OCI-LY3 (cell line): ENCODE measurements at regions not wholly inside any gene's neighbourhood (a gene's known extent, or its start where the extent isn't known, plus 50 kb on each side); places are given as distances from the start of the nearest gene placed in this dataset.
A peak's percentile ranks its signal among the peaks of the same experiment; 100 is the strongest.

Experiments
- H2AFZ ChIP-seq: fragments of 200-600, 300-600 bp; shearing (Covaris generic); 2 replicates; pipeline ENCODE4 v1.6.0; 2014; ENCODE audit warnings: antibody characterized with exemption, low read depth, low read length
- H3K27ac ChIP-seq: fragments of 200-600, 300-600 bp; sonication (generic); 2 replicates; pipeline ENCODE4 v1.5.1; 2014; ENCODE audit warnings: mild to moderate bottlenecking, low read length, moderate library complexity, mixed read lengths
- H3K27me3 ChIP-seq: fragments of 200-600, 300-600 bp; sonication (generic); 2 replicates; pipeline ENCODE4 v1.6.1; 2014; ENCODE audit warnings: low read depth, low read length, mixed read lengths
- H3K36me3 ChIP-seq: fragments of 200-600, 300-600 bp; sonication (generic); replicated peaks from 2 replicates; pipeline ENCODE3; 2014; ENCODE audit warnings: low read depth, low read length, mixed read lengths
- H3K4me1 ChIP-seq: fragments of 300-600, 200-600 bp; sonication (generic); 2 replicates; pipeline ENCODE4 v1.6.1; 2014; ENCODE audit warnings: low read length, mixed read lengths
- H3K4me2 ChIP-seq: fragments of 200-600, 300-600 bp; sonication (generic); 2 replicates; pipeline ENCODE4 v1.6.1; 2014; ENCODE audit warnings: low read length, mixed read lengths
- H3K4me3 ChIP-seq: fragments of 300-600, 200-600 bp; sonication (generic); 2 replicates; pipeline ENCODE4 v1.5.1; 2014; ENCODE audit warnings: antibody characterized with exemption, mild to moderate bottlenecking, low read length, moderate library complexity
- H3K79me2 ChIP-seq: fragments of 300-600, 200-600 bp; shearing (Covaris generic); 2 replicates; pipeline ENCODE4 v1.6.1; 2014; ENCODE audit warnings: mild to moderate bottlenecking, low read length, mixed read lengths
- H3K9ac ChIP-seq: fragments of 300-600, 200-600 bp; shearing (Covaris generic); 2 replicates; pipeline ENCODE4 v1.6.0; 2014; ENCODE audit warnings: mild to moderate bottlenecking, low read length, moderate library complexity
- H3K9me3 ChIP-seq: fragments of 200-600, 300-600 bp; shearing (Covaris generic); 2 replicates; pipeline ENCODE4 v1.6.1; 2014; ENCODE audit warnings: low read length, mixed read lengths; ENCODE audit not compliant: insufficient read depth
- H4K20me1 ChIP-seq: fragments of 200-600, 300-600 bp; sonication (generic); 2 replicates; pipeline ENCODE4 v1.6.1; 2016; ENCODE audit warnings: low read length, mixed read lengths; ENCODE audit not compliant: insufficient read depth
- CTCF ChIP-seq: fragments of 200-600, 300-600 bp; sonication (generic); IDR thresholded peaks from 2 replicates; pipeline ENCODE4 v1.5.1; 2014; ENCODE audit warnings: antibody characterized with exemption, low read length, low read depth
- EZH2phosphoT487 ChIP-seq: fragments of 200-600 bp; shearing (Covaris generic); IDR thresholded peaks from 2 replicates; pipeline ENCODE4 v1.6.1; 2018; ENCODE audit warnings: antibody characterized with exemption, mixed run types, low read depth

GRCh38 chr4:149972407-149972806, 105.8 kb upstream of the DCLK2 start:
- Histone ChIP-seq H3K27me3 (no peaks in the 10 kb centered on the region), H4K20me1 (no peaks in the 10 kb centered on the region), H3K4me1 (no peaks in the 10 kb centered on the region), H3K27ac (no peak overlapping the region), H3K36me3 (no peaks in the 10 kb centered on the region), H3K79me2 (no peaks in the 10 kb centered on the region), H3K9me3 (no peaks in the 10 kb centered on the region), H3K4me3 (no peak overlapping the region), H2AFZ (no peak overlapping the region), H3K9ac (no peak overlapping the region), H3K4me2 (no peak overlapping the region)
- no peak for TF ChIP-seq EZH2phosphoT487
- no peak for TF ChIP-seq CTCF

- no peak overlapping the region for H3K9ac ChIP-seq
- TF ChIP-seq EZH2phosphoT487: no peak
- no peak for TF ChIP-seq CTCF
- H3K79me2 ChIP-seq: no peaks in the 10 kb centered on the region
- no peak overlapping the region for H3K27ac ChIP-seq
- H3K4me2 ChIP-seq: no peak overlapping the region
- no peaks in the 10 kb centered on the region for H3K36me3 ChIP-seq
- H2AFZ ChIP-seq: no peak overlapping the region
- H3K4me1 ChIP-seq: no peaks in the 10 kb centered on the region
- no peaks in the 10 kb centered on the region for H3K27me3 ChIP-seq
- H3K4me3 ChIP-seq: no peak overlapping the region
- no peaks in the 10 kb centered on the region for H4K20me1 ChIP-seq
- no peaks in the 10 kb centered on the region for H3K9me3 ChIP-seq
Measured at GRCh38 chr4:149973181-149973580, 105.1 kb upstream of the DCLK2 start.

GRCh38 chr4:149975172-149975571, 103.1 kb upstream of the DCLK2 start:
- Histone ChIP-seq H3K27ac (no peak overlapping the region), H3K79me2 (no peaks in the 10 kb centered on the region), H2AFZ (no peak overlapping the region), H4K20me1 (no peaks in the 10 kb centered on the region), H3K27me3 (no peaks in the 10 kb centered on the region), H3K9ac (no peak overlapping the region), H3K36me3 (no peaks in the 10 kb centered on the region), H3K4me2 (no peak overlapping the region), H3K4me1 (peaks cover 1% of the 10 kb centered on the region), H3K9me3 (no peaks in the 10 kb centered on the region), H3K4me3 (no peak overlapping the region)
- TF ChIP-seq EZH2phosphoT487 (no peak), CTCF (no peak)

GRCh38 chr4:149980121-149980682, 98.0 kb upstream of the DCLK2 start:
- H3K4me3 ChIP-seq: no peak overlapping the region
- H3K27ac ChIP-seq: no peak overlapping the region
- H3K9me3 ChIP-seq: no peaks in the 10 kb centered on the region
- H3K27me3 ChIP-seq: no peaks in the 10 kb centered on the region
- no peaks in the 10 kb centered on the region for H4K20me1 ChIP-seq
- no peak overlapping the region for H3K9ac ChIP-seq
- TF ChIP-seq CTCF (no peak), EZH2phosphoT487 (no peak)
- H3K4me2 ChIP-seq: peak overlapping the region; percentile 10
- H3K4me1 ChIP-seq: peaks cover 11% of the 10 kb centered on the region
- H3K36me3 ChIP-seq: no peaks in the 10 kb centered on the region
- H3K79me2 ChIP-seq: no peaks in the 10 kb centered on the region
- H2AFZ ChIP-seq: peak overlapping the region; percentile 77
